ENCODE measurements at regions not wholly inside any gene's neighbourhood (a gene's known extent, or its start where the extent isn't known, plus 50 kb on each side); places are given as distances from the start of the nearest gene placed in this dataset.

DNA sequence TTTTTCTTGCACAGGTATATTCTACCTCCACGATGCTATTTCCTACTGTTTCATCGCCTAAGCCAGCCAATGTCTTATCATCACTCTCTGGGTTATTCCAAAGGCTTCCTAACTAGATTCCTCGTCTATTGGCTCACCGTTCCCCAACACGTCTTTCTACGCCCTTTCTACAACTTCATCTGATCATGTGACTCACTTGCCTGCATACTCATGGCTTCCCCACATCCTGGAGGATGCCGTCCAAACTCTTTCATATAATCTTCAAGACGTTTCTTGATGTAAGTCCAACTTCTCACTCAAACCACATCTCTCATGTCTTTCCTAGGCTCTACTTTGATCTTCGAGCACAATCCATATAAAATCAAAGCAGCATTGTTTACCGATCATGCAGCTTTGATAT is 322.0 kb upstream of the PPARGC1A start:
- Mint-ChIP-seq H3K27ac (no peak overlapping the region), H3K27me3 (ENCODE audit: low read depth) (peaks cover 3% of the 10 kb centered on the region), H3K4me3 (no peak overlapping the region), H3K9me3 (no peaks in the 10 kb centered on the region; the same call in 1 of the 2 replicates), H3K36me3 (no peaks in the 10 kb centered on the region), H3K4me1 (peaks cover 9% of the 10 kb centered on the region)
- TF ChIP-seq OVOL2 (CRISPR knock-in tag; IDR thresholded peaks at IDR 0.05; ENCODE audit: borderline replicate concordance) (no peak), ESRRA (CRISPR knock-in tag; IDR thresholded peaks at IDR 0.05; ENCODE audit: borderline replicate concordance) (no peak), CREM (CRISPR knock-in tag; IDR thresholded peaks at IDR 0.05) (no peak), HMGXB4 (CRISPR knock-in tag; IDR thresholded peaks at IDR 0.05) (no peak)
- TF ChIP-seq, protein P1, sequence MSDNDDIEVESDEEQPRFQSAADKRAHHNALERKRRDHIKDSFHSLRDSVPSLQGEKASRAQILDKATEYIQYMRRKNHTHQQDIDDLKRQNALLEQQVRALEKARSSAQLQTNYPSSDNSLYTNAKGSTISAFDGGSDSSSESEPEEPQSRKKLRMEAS (CRISPR knock-in tag; IDR thresholded peaks at IDR 0.05) = no peak
- TF ChIP-seq, protein P2, sequence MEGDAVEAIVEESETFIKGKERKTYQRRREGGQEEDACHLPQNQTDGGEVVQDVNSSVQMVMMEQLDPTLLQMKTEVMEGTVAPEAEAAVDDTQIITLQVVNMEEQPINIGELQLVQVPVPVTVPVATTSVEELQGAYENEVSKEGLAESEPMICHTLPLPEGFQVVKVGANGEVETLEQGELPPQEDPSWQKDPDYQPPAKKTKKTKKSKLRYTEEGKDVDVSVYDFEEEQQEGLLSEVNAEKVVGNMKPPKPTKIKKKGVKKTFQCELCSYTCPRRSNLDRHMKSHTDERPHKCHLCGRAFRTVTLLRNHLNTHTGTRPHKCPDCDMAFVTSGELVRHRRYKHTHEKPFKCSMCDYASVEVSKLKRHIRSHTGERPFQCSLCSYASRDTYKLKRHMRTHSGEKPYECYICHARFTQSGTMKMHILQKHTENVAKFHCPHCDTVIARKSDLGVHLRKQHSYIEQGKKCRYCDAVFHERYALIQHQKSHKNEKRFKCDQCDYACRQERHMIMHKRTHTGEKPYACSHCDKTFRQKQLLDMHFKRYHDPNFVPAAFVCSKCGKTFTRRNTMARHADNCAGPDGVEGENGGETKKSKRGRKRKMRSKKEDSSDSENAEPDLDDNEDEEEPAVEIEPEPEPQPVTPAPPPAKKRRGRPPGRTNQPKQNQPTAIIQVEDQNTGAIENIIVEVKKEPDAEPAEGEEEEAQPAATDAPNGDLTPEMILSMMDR (IDR thresholded peaks at IDR 0.05) = no peak
- TF ChIP-seq, protein P3, sequence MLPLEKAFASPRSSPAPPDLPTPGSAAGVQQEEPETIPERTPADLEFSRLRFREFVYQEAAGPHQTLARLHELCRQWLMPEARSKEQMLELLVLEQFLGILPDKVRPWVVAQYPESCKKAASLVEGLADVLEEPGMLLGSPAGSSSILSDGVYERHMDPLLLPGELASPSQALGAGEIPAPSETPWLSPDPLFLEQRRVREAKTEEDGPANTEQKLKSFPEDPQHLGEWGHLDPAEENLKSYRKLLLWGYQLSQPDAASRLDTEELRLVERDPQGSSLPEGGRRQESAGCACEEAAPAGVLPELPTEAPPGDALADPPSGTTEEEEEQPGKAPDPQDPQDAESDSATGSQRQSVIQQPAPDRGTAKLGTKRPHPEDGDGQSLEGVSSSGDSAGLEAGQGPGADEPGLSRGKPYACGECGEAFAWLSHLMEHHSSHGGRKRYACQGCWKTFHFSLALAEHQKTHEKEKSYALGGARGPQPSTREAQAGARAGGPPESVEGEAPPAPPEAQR (CRISPR knock-in tag; IDR thresholded peaks at IDR 0.05) = no peak
- ATAC-seq (no peak), DNase-seq (ENCODE audit: low spot score) (no peak)
- ChIA-PET CTCF (no interaction called here), POLR2A (no interaction called here)

GRCh38 chr4:24210332-24210902 is 320.6 kb upstream of the PPARGC1A start:
- H3K4me3 Mint-ChIP-seq = no peak overlapping the region
- ChIA-PET POLR2A (no interaction called here), CTCF (no interaction called here)
- no peak for TF ChIP-seq RORB (CRISPR knock-in tag; IDR thresholded peaks at IDR 0.05)
- TF ChIP-seq, protein P4, sequence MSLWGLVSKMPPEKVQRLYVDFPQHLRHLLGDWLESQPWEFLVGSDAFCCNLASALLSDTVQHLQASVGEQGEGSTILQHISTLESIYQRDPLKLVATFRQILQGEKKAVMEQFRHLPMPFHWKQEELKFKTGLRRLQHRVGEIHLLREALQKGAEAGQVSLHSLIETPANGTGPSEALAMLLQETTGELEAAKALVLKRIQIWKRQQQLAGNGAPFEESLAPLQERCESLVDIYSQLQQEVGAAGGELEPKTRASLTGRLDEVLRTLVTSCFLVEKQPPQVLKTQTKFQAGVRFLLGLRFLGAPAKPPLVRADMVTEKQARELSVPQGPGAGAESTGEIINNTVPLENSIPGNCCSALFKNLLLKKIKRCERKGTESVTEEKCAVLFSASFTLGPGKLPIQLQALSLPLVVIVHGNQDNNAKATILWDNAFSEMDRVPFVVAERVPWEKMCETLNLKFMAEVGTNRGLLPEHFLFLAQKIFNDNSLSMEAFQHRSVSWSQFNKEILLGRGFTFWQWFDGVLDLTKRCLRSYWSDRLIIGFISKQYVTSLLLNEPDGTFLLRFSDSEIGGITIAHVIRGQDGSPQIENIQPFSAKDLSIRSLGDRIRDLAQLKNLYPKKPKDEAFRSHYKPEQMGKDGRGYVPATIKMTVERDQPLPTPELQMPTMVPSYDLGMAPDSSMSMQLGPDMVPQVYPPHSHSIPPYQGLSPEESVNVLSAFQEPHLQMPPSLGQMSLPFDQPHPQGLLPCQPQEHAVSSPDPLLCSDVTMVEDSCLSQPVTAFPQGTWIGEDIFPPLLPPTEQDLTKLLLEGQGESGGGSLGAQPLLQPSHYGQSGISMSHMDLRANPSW (CRISPR knock-in tag; conservative IDR thresholded peaks at IDR 0.05; ENCODE audit: low read depth) = no peak
- TF ChIP-seq, protein P5, sequence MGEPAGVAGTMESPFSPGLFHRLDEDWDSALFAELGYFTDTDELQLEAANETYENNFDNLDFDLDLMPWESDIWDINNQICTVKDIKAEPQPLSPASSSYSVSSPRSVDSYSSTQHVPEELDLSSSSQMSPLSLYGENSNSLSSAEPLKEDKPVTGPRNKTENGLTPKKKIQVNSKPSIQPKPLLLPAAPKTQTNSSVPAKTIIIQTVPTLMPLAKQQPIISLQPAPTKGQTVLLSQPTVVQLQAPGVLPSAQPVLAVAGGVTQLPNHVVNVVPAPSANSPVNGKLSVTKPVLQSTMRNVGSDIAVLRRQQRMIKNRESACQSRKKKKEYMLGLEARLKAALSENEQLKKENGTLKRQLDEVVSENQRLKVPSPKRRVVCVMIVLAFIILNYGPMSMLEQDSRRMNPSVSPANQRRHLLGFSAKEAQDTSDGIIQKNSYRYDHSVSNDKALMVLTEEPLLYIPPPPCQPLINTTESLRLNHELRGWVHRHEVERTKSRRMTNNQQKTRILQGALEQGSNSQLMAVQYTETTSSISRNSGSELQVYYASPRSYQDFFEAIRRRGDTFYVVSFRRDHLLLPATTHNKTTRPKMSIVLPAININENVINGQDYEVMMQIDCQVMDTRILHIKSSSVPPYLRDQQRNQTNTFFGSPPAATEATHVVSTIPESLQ (CRISPR knock-in tag; IDR thresholded peaks at IDR 0.05) = no peak
- TF ChIP-seq SP1 (CRISPR knock-in tag; conservative IDR thresholded peaks at IDR 0.05) = no peak
- no peak for TF ChIP-seq ZNF425 (CRISPR knock-in tag; conservative IDR thresholded peaks at IDR 0.05)
- no peak for TF ChIP-seq GRHL2 (CRISPR knock-in tag; IDR thresholded peaks at IDR 0.05; ENCODE audit: insufficient replicate concordance, severe bottlenecking)
- TF ChIP-seq E2F5 (CRISPR knock-in tag; IDR thresholded peaks at IDR 0.05) = no peak
- no peak for TF ChIP-seq OVOL2 (CRISPR knock-in tag; IDR thresholded peaks at IDR 0.05; ENCODE audit: borderline replicate concordance)
- TF ChIP-seq, protein P6, sequence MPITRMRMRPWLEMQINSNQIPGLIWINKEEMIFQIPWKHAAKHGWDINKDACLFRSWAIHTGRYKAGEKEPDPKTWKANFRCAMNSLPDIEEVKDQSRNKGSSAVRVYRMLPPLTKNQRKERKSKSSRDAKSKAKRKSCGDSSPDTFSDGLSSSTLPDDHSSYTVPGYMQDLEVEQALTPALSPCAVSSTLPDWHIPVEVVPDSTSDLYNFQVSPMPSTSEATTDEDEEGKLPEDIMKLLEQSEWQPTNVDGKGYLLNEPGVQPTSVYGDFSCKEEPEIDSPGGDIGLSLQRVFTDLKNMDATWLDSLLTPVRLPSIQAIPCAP (CRISPR knock-in tag; IDR thresholded peaks at IDR 0.05) = no peak
- TF ChIP-seq ZNF317 (CRISPR knock-in tag; IDR thresholded peaks at IDR 0.05; ENCODE audit: borderline replicate concordance, low read depth) = no peak
- no peak for TF ChIP-seq SMAD3 (CRISPR knock-in tag; IDR thresholded peaks at IDR 0.05; ENCODE audit: borderline replicate concordance)
- TF ChIP-seq MXD4 (CRISPR knock-in tag; IDR thresholded peaks at IDR 0.05; ENCODE audit: borderline replicate concordance) = no peak
- H3K27ac Mint-ChIP-seq = no peak overlapping the region
- ATAC-seq (no peak), DNase-seq (ENCODE audit: low spot score) (no peak)
- no peaks in the 10 kb centered on the region for H3K36me3 Mint-ChIP-seq
- peaks cover 3% of the 10 kb centered on the region for H3K27me3 Mint-ChIP-seq (ENCODE audit: low read depth)
- H3K4me1 Mint-ChIP-seq = peaks cover 10% of the 10 kb centered on the region
- H3K9me3 Mint-ChIP-seq = no peaks in the 10 kb centered on the region
